GM13976 (cell line): ENCODE measurements at regions not wholly inside any gene's neighbourhood (a gene's known extent, or its start where the extent isn't known, plus 50 kb on each side); places are given as distances from the start of the nearest gene placed in this dataset.

Experiments used
- DNase-seq: peaks from one replicate; pipeline ENCODE4 v3.0.0; 2012; ENCODE audit warnings: low spot score
- in situ Hi-C: fragments of 300-500 bp; cut with MboI; formaldehyde crosslinking; loops from one replicate; pipeline ENCODE4 v1.12.0; 2022; ENCODE audit warnings: low sequenced_read_pairs, mixed read lengths, inconsistent platforms; ENCODE audit not compliant: unreplicated experiment
- TF ChIP-seq, protein P1 (sequence below): IDR thresholded peaks from 2 replicates; pipeline ENCODE4 v1.5.1; 2012; ENCODE audit warnings: borderline replicate concordance, mild to moderate bottlenecking; ENCODE audit not compliant: insufficient read depth; ENCODE audit errors: extremely low read depth, missing control alignments, control extremely low read depth

DNA sequence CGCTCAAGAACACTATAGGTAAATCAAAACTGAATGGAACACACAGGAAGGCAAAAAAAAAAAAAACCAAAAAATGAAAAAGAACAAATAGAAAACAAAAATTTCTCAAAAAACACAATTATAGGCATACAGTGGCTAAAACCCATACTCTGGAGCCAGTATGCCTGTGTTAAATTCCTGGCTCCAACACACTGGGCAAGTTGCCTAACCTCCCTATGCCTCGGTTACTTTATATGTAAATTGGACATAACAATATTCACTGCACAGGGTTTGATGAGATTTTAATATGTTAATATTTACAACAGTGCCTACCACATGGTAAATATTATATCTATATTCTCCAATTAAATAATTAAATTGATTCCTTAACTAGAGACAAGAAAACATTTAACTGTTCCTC is 217.1 kb downstream of the HTR7 start:
- TF ChIP-seq, protein P1, sequence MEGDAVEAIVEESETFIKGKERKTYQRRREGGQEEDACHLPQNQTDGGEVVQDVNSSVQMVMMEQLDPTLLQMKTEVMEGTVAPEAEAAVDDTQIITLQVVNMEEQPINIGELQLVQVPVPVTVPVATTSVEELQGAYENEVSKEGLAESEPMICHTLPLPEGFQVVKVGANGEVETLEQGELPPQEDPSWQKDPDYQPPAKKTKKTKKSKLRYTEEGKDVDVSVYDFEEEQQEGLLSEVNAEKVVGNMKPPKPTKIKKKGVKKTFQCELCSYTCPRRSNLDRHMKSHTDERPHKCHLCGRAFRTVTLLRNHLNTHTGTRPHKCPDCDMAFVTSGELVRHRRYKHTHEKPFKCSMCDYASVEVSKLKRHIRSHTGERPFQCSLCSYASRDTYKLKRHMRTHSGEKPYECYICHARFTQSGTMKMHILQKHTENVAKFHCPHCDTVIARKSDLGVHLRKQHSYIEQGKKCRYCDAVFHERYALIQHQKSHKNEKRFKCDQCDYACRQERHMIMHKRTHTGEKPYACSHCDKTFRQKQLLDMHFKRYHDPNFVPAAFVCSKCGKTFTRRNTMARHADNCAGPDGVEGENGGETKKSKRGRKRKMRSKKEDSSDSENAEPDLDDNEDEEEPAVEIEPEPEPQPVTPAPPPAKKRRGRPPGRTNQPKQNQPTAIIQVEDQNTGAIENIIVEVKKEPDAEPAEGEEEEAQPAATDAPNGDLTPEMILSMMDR: no peak
- DNase-seq: no peak
- in situ Hi-C loops: no loop called here

DNA sequence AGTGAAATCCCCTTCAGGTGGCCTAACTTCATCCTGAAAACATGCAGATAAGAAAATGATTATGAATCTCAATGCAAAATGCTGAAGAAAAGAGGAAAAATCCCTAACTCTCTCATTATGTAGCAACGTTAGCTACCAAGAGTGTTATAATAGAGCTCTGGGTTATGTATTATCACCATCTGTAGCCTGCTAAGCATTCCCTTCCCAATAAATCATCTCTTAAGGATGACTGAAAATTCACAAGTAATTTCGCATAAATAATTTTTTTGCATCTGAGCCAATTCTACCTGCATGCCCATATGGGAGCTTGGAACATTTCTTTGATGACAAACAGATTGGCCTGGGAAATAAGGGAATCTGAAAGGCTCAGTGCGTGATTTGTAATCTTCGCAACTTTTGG is 216.1 kb downstream of the HTR7 start:
- DNase-seq: no peak
- TF ChIP-seq, protein P1: no peak
- in situ Hi-C loops: no loop called here

GRCh38 chr10:90642136-90642535 is 215.7 kb downstream of the HTR7 start:
- TF ChIP-seq, protein P1: no peak
- in situ Hi-C loops: no loop called here
- no peak for DNase-seq

GRCh38 chr10:90642650-90643049 is 215.2 kb downstream of the HTR7 start:
- TF ChIP-seq, protein P1: no peak
- DNase-seq: no peak
- in situ Hi-C loops: no loop called here

GRCh38 chr10:90644165-90644564 is 213.7 kb downstream of the HTR7 start:
- TF ChIP-seq, protein P1: no peak
- in situ Hi-C loops: no loop called here
- no peak for DNase-seq

DNA sequence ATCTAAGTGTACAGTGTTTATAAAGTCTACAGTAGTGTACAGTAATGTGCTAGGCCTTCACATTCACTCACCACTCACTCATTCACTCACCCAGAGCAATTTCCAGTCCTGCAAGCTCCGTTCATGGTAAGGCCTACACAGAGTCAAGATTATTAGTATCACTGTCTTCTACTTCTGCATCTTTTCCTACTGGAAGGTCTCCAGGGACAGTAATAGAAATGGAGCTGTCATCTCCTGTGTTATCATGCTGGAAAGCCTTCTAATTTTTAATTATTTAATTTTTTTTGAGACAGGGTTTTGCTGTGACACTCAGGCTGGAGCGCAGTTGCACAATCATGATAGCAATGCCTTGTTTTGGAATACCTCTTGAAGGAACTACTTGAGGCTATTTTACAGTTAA is 207.0 kb downstream of the HTR7 start:
- DNase-seq: no peak
- in situ Hi-C loops: no loop called here
- TF ChIP-seq, protein P1: no peak

GRCh38 chr10:90652519-90652918 is 205.3 kb downstream of the HTR7 start:
- in situ Hi-C loops: no loop called here

More at GRCh38 chr10:90652519-90652918, 205.3 kb downstream of the HTR7 start:
- no peak for DNase-seq
- TF ChIP-seq, protein P1: no peak
